ENCODE measurements at regions not wholly inside any gene's neighbourhood (a gene's known extent, or its start where the extent isn't known, plus 50 kb on each side); places are given as distances from the start of the nearest gene placed in this dataset.
"Not testable (repeated sequence)": the region's sequence is repeated elsewhere in the genome, so short reads cannot be mapped to it uniquely, and the experiment has no call there.

DNA sequence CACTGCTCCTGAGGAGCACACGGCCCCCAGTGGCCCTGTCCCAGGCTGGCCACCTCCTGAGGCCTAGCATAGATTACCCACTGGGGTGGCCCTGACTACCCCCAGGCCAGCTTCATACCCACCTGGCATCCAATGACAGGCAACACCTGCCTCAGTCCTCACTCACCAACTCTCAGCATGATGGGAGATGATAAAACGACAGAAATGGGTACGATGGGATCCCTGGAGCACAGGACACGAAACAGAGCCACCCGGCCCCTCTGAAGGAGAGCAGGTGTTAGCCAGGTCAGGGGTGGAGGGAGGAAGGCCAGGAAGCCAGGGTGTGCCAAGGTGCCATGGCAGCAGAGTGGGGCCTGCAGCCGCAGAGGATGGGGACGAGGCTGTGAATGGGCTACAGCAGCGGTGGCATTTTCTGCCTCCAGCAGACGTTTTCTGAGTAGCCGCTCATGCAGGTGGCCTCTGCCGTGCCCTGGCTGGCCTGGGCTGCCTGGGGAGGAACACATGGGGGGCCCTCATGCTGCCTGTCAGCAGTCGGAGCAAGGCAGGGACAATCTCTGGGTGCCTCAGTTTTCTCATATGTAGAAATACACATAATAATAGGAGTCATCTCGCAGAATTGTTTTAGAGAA is 50.2 kb upstream of the FGF3 start:
- ATAC-seq (peak in 1 of 2 donors; percentile 17), DNase-seq (no peak)
- no peaks in the 10 kb centered on the region for H3K9me3 ChIP-seq (ENCODE audit: control insufficient read depth, low read length)
- H3K27me3 ChIP-seq (ENCODE audit: control insufficient read depth, insufficient read depth), result no peaks in the 10 kb centered on the region
- 85% methylated on average over 13 of the region's 13 CpGs for WGBS
- no peaks in the 10 kb centered on the region for H3K4me1 ChIP-seq (ENCODE audit: control insufficient read depth, insufficient read depth, low read length)
- intact Hi-C loops (cut with DNase I), result no loop called here
- H3K4me3 ChIP-seq (ENCODE audit: low read length), result no peak overlapping the region
- no peak overlapping the region for H3K27ac ChIP-seq (ENCODE audit: low read length)

DNA sequence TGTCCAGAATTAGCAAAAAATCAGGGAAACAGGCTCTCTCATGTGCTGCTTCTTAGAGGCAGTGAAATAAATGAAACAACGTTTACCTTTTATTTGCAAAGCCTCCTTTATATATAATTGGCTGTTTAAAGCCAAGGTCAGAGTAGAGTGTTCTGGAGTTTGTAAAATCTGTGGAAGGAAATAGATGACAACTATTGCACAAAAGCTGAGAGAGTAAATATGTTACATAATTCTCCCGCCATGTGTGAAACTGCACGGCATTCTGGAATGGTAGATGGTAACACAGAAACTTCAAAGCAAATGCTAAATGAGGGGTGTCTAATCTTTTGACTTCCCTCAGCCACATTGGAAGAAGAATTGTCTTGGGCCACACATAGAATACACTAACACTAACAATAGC is 51.5 kb upstream of the FGF3 start:
- H3K27me3 ChIP-seq (ENCODE audit: control insufficient read depth, insufficient read depth), result no peaks in the 10 kb centered on the region
- no peaks in the 10 kb centered on the region for H3K4me1 ChIP-seq (ENCODE audit: control insufficient read depth, insufficient read depth, low read length)
- DNase-seq (no peak), ATAC-seq (no peak)
- H3K4me3 ChIP-seq (ENCODE audit: low read length), result no peak overlapping the region
- H3K9me3 ChIP-seq (ENCODE audit: control insufficient read depth, low read length), result no peaks in the 10 kb centered on the region
- intact Hi-C loops (cut with DNase I), result no loop called here
- 49% methylated on average over 3 of the region's 3 CpGs for WGBS
- no peak overlapping the region for H3K27ac ChIP-seq (ENCODE audit: low read length)

- WGBS, result 71% methylated on average over 15 of the region's 15 CpGs
- ATAC-seq, result no peak
- intact Hi-C loops (cut with DNase I), result no loop called here
- DNase-seq, result no peak
- no peaks in the 10 kb centered on the region for H3K4me1 ChIP-seq (ENCODE audit: control insufficient read depth, insufficient read depth, low read length)
- no peaks in the 10 kb centered on the region for H3K27me3 ChIP-seq (ENCODE audit: control insufficient read depth, insufficient read depth)
- H3K4me3 ChIP-seq (ENCODE audit: low read length), result no peak overlapping the region
- no peak overlapping the region for H3K27ac ChIP-seq (ENCODE audit: low read length)
- H3K9me3 ChIP-seq (ENCODE audit: control insufficient read depth, low read length), result no peaks in the 10 kb centered on the region
Measured at GRCh38 chr11:69873166-69874077, 54.2 kb upstream of the FGF3 start.

- intact Hi-C loops (cut with DNase I), result no loop called here
- no peak for DNase-seq
- H3K4me3 ChIP-seq (ENCODE audit: low read length), result no peak overlapping the region
- no peaks in the 10 kb centered on the region for H3K27me3 ChIP-seq (ENCODE audit: control insufficient read depth, insufficient read depth)
- H3K4me1 ChIP-seq (ENCODE audit: control insufficient read depth, insufficient read depth, low read length), result no peaks in the 10 kb centered on the region
- WGBS, result 83% methylated on average over 22 of the region's 22 CpGs
- no peaks in the 10 kb centered on the region for H3K9me3 ChIP-seq (ENCODE audit: control insufficient read depth, low read length)
- no peak overlapping the region for H3K27ac ChIP-seq (ENCODE audit: low read length)
- ATAC-seq, result no peak
Measured at GRCh38 chr11:69874178-69874983, 55.2 kb upstream of the FGF3 start.

GRCh38 chr11:69874984-69875624 is 55.9 kb upstream of the FGF3 start:
- WGBS, result 49% methylated on average over 21 of the region's 21 CpGs
- Histone ChIP-seq H3K27me3 (ENCODE audit: control insufficient read depth, insufficient read depth) (no peaks in the 10 kb centered on the region), H3K9me3 (ENCODE audit: control insufficient read depth, low read length) (no peaks in the 10 kb centered on the region), H3K4me3 (ENCODE audit: low read length) (no peak overlapping the region), H3K4me1 (ENCODE audit: control insufficient read depth, insufficient read depth, low read length) (no peaks in the 10 kb centered on the region), H3K27ac (ENCODE audit: low read length) (no peak overlapping the region)
- no peak for ATAC-seq
- no peak for DNase-seq
- intact Hi-C loops (cut with DNase I), result no loop called here

DNA sequence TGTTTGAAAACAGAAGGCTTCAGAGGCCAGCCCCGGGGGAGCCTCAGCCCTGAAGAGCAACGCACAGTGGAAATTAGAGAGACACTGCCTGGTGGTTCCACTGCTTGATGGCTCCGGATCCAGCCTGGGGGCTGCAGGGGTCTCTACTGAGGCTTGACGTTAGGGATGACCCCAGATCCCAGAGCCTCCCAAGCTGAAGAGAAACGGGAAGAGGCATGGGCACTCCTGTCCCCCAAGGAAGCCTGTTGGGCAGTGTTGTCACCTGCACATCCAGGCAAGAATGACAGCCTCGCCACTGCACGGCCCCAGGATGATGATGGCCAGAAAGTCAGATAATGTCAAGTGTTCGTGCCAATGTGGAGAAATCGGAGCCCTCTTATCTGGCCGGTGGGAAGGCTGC is 56.8 kb upstream of the FGF3 start:
- 62% methylated on average over 10 of the region's 10 CpGs for WGBS
- no peak for DNase-seq
- no peaks in the 10 kb centered on the region for H3K27me3 ChIP-seq (ENCODE audit: control insufficient read depth, insufficient read depth)

GRCh38 chr11:69877235-69877634 is 58.0 kb upstream of the FGF3 start:
- Histone ChIP-seq H3K4me3 (ENCODE audit: low read length) (no peak overlapping the region), H3K27ac (ENCODE audit: low read length) (no peak overlapping the region), H3K27me3 (ENCODE audit: control insufficient read depth, insufficient read depth) (no peaks in the 10 kb centered on the region), H3K4me1 (ENCODE audit: control insufficient read depth, insufficient read depth, low read length) (no peaks in the 10 kb centered on the region), H3K9me3 (ENCODE audit: control insufficient read depth, low read length) (no peaks in the 10 kb centered on the region)
- no peak for ATAC-seq
- 85% methylated on average over 8 of the region's 8 CpGs for WGBS
- intact Hi-C loops (cut with DNase I), result no loop called here
- no peak for DNase-seq

More for the DNA sequence above, 56.8 kb upstream of the FGF3 start:
- intact Hi-C loops (cut with DNase I), result no loop called here
- no peak overlapping the region for H3K4me3 ChIP-seq (ENCODE audit: low read length)
- no peaks in the 10 kb centered on the region for H3K9me3 ChIP-seq (ENCODE audit: control insufficient read depth, low read length)
- no peaks in the 10 kb centered on the region for H3K4me1 ChIP-seq (ENCODE audit: control insufficient read depth, insufficient read depth, low read length)
- no peak for ATAC-seq
- H3K27ac ChIP-seq (ENCODE audit: low read length), result no peak overlapping the region

GRCh38 chr11:69877704-69878103 is 58.5 kb upstream of the FGF3 start:
- H3K4me3 ChIP-seq (ENCODE audit: low read length); DNase-seq; H3K4me1 ChIP-seq (ENCODE audit: control insufficient read depth, insufficient read depth, low read length); intact Hi-C loops (cut with DNase I); H3K27ac ChIP-seq (ENCODE audit: low read length); H3K27me3 ChIP-seq (ENCODE audit: control insufficient read depth, insufficient read depth); H3K9me3 ChIP-seq (ENCODE audit: control insufficient read depth, low read length); ATAC-seq: not testable (repeated sequence)
- 90% methylated on average over 7 of the region's 7 CpGs for WGBS

DNA sequence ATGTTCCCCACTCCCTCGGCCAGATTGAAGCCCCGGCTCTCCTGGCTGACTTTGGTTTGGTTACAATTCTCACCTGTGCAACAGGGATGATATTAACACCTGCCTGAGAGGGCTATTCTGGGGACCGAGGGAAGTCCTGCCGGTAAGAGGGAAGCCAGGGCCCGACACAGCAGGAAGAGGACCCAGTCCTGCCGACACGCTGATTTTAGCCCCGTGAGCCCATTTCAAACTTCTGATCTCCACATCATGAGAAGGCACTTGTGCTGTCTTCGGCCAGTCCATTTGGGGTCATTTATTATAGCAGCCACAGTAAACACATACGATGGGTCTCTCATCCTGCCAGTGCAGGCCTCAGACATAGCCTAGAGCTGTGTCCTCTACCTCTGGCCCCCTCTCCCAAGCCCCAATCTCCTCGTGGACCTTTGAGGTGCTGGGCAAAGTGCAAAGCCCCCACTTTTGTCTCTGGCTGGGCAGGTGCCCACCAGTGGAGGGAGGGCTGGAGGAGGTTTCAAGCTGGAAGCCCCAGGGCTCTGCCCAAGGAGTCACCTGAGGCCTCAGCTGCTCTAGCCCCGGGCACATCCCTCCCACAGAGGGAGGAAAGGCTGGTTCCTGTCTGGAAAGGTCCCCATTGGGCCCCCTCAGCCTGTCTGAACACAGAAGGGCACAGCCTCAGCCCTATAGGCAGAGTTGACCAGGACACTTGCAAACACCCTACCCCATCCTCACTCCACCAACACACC is 59.1 kb upstream of the FGF3 start:
- intact Hi-C loops (cut with DNase I), result no loop called here
- ATAC-seq (no peak), DNase-seq (no peak)
- 86% methylated on average over 12 of the region's 12 CpGs for WGBS
- Histone ChIP-seq H3K4me1 (ENCODE audit: control insufficient read depth, insufficient read depth, low read length) (no peaks in the 10 kb centered on the region), H3K9me3 (ENCODE audit: control insufficient read depth, low read length) (no peaks in the 10 kb centered on the region), H3K27me3 (ENCODE audit: control insufficient read depth, insufficient read depth) (no peaks in the 10 kb centered on the region), H3K4me3 (ENCODE audit: low read length) (no peak overlapping the region), H3K27ac (ENCODE audit: low read length) (no peak overlapping the region)

DNA sequence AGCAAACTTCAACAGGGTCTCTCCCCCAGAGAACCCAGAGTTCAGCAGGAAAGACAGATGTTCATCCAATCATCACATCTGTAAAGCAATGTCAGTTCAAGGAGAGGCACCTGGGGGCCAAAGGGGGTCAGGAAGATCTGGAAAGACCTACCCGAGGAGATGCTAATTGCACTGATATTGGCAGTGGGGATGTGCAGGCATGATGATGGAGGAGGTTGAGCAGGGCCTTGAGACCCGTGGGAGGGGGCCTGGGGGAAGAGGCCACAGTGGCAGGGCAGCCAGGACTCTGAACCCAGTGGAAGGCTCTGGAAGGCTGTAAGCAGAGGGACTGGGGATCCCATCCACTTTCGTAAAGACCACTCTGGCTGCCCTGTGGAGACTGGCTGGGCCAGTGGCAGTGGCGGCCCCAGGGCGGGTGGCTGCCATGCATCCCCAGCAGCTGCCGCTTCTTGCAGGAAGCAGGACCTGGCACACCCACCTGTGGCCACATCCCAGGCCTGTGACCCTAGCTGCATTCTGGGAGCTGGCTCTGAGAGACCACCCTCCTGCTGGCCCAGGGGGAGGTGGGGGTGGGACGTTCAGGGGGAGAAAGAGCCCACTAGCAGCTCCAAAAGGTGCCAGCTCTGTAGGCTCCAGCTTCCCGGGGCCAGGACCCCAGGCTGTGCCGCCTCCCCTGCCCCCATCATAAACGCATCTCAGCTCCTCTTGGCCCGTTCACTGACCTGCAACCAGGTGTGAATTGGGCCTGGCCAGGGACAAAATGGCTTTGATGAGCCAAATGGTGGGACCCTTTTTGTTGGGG is 59.9 kb upstream of the FGF3 start:
- WGBS, result 62% methylated on average over 11 of the region's 11 CpGs
- Histone ChIP-seq H3K4me3 (ENCODE audit: low read length) (no peak overlapping the region), H3K27ac (ENCODE audit: low read length) (no peak overlapping the region), H3K9me3 (ENCODE audit: control insufficient read depth, low read length) (no peaks in the 10 kb centered on the region), H3K27me3 (ENCODE audit: control insufficient read depth, insufficient read depth) (no peaks in the 10 kb centered on the region), H3K4me1 (ENCODE audit: control insufficient read depth, insufficient read depth, low read length) (no peaks in the 10 kb centered on the region)
- ATAC-seq (no peak), DNase-seq (no peak)
- intact Hi-C loops (cut with DNase I), result no loop called here

Data from right cardiac atrium (tissue), 5 donors.